ENCODE measurements at regions not wholly inside any gene's neighbourhood (a gene's known extent, or its start where the extent isn't known, plus 50 kb on each side); places are given as distances from the start of the nearest gene placed in this dataset.
A peak's percentile ranks its signal among the peaks of the same experiment; 100 is the strongest.

- no peak overlapping the region for H3K4me3 ChIP-seq (ENCODE audit: low read depth, low read length)
- DNase-seq (ENCODE audit: low read depth) = peak; percentile 2
- TF ChIP-seq, protein P1, sequence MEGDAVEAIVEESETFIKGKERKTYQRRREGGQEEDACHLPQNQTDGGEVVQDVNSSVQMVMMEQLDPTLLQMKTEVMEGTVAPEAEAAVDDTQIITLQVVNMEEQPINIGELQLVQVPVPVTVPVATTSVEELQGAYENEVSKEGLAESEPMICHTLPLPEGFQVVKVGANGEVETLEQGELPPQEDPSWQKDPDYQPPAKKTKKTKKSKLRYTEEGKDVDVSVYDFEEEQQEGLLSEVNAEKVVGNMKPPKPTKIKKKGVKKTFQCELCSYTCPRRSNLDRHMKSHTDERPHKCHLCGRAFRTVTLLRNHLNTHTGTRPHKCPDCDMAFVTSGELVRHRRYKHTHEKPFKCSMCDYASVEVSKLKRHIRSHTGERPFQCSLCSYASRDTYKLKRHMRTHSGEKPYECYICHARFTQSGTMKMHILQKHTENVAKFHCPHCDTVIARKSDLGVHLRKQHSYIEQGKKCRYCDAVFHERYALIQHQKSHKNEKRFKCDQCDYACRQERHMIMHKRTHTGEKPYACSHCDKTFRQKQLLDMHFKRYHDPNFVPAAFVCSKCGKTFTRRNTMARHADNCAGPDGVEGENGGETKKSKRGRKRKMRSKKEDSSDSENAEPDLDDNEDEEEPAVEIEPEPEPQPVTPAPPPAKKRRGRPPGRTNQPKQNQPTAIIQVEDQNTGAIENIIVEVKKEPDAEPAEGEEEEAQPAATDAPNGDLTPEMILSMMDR (IDR thresholded peaks at IDR 0.05; ENCODE audit: control insufficient read depth, extremely low read depth, insufficient read depth) = no peak
These were observed 292.4 kb upstream of the ADAMTS16 start for GRCh38 chr5:4847766-4848165.

GRCh38 chr5:4855036-4855435 is 285.1 kb upstream of the ADAMTS16 start:
- TF ChIP-seq, protein P1 (IDR thresholded peaks at IDR 0.05; ENCODE audit: control insufficient read depth, extremely low read depth, insufficient read depth) = no peak
- no peak for DNase-seq (ENCODE audit: low read depth)

GRCh38 chr5:4855880-4856279 is 284.2 kb upstream of the ADAMTS16 start:
- no peak overlapping the region for H3K4me3 ChIP-seq (ENCODE audit: low read depth, low read length)
- no peak for DNase-seq (ENCODE audit: low read depth)
- TF ChIP-seq, protein P1 (IDR thresholded peaks at IDR 0.05; ENCODE audit: control insufficient read depth, extremely low read depth, insufficient read depth) = no peak

More at GRCh38 chr5:4855036-4855435, 285.1 kb upstream of the ADAMTS16 start:
- H3K4me3 ChIP-seq (ENCODE audit: low read depth, low read length) = no peak overlapping the region

DNA sequence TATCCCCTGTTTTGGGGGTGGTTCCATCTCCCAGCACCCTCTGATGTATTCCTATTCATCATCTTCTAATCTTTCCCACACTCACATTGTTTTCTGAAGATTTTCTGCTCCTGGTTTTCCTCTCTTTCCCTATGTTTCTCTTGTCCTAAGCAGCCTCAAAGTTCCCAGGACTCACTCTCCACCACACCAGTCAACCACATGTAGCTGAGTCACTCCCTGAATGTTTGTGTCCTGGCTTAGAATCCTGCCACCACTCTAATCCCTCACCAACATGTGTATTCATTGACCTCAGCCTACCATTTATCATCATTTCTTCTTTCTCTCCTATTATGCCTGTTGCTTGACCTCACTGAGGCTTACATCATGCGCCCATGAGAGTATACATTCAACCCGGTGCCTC is 282.4 kb upstream of the ADAMTS16 start:
- TF ChIP-seq, protein P1 (IDR thresholded peaks at IDR 0.05; ENCODE audit: control insufficient read depth, extremely low read depth, insufficient read depth) = no peak
- DNase-seq (ENCODE audit: low read depth) = no peak

DNA sequence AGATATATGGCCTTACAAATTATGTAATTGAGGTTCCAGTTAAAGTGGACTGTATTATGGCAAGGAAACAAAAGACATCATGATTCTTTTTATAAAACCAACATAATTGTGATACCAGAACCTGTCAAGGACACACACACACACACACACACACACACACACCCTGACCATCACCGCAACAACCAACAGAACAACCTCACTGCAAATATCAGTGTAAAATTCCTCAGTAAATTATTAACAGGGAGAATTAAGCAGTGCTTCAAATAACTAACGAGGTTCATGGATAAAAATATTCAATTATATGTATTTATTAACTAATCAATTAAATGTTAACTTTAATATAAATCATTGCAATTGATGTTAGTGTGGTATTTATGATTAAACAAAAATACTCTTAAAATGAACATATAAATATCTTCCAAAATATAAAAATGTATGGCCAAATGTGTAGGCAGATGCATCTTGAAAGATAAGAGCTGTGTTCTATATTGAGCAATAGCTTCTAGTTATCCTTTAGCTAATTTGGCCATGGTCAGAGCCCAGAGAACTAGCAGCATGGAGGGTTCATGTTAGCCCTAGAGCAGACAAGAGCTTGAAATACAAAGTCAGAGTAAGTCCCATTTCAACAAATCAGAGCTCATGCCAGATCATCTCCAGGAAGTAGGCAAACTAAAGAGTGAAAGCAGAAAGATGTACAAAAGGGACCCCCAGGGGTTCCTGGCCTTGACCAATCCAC is 280.5 kb upstream of the ADAMTS16 start:
- DNase-seq (ENCODE audit: low read depth) = no peak
- no peak overlapping the region for H3K4me3 ChIP-seq (ENCODE audit: low read depth, low read length)
- TF ChIP-seq, protein P1 (IDR thresholded peaks at IDR 0.05; ENCODE audit: control insufficient read depth, extremely low read depth, insufficient read depth) = no peak

More for the DNA sequence above, 282.4 kb upstream of the ADAMTS16 start:
- H3K4me3 ChIP-seq (ENCODE audit: low read depth, low read length) = no peak overlapping the region

DNA sequence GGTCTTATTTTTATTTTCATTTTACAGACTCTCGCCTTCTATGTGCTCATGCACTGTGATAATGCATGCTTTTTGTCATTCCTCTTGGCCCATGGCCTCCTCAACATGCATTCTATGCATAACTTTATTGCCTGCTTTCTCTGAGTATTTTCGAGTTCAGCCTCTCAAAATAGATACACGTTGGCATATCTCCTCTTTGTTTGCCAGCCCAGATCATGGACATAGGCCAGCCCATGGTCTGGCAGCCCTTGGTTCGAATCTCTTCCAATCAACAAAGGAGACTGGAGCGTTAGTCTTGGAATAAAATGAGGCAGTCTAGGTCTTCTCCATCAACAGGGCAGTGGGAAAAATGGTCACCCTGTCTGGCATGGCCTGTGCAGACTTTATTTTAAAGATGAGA is 279.5 kb upstream of the ADAMTS16 start:
- no peak overlapping the region for H3K4me3 ChIP-seq (ENCODE audit: low read depth, low read length)
- DNase-seq (ENCODE audit: low read depth) = no peak
- TF ChIP-seq, protein P1 (IDR thresholded peaks at IDR 0.05; ENCODE audit: control insufficient read depth, extremely low read depth, insufficient read depth) = no peak

- TF ChIP-seq, protein P1 (IDR thresholded peaks at IDR 0.05; ENCODE audit: control insufficient read depth, extremely low read depth, insufficient read depth) = peak; percentile 58
- DNase-seq (ENCODE audit: low read depth) = peak; percentile 62
- H3K4me3 ChIP-seq (ENCODE audit: low read depth, low read length) = no peak overlapping the region
These were observed 277.6 kb upstream of the ADAMTS16 start for GRCh38 chr5:4862500-4862899.

Measured in LNCaP clone FGC (cell line).